HCT116 (cell line): ENCODE measurements at regions not wholly inside any gene's neighbourhood (a gene's known extent, or its start where the extent isn't known, plus 50 kb on each side); places are given as distances from the start of the nearest gene placed in this dataset.

Experiments used
- ATAC-seq: fragments of 200-7000 bp; cut with Tn5 transposase; 2 replicates; pipeline ENCODE4 v1.9.1; 2020; ENCODE audit warnings: mild to moderate bottlenecking, moderate library complexity
- BruUV-seq: library from RNA; stranded (reverse); fragments of 400-500 nt; replicated peaks from 2 replicates; lab custom pipeline; 2021; lab: Mats Ljungman, UMichigan
- CTCF ChIA-PET: fragments of 300-600 bp; sonication (Branson Sonifier 250); formaldehyde crosslinking; loops from one replicate; lab custom pipeline; 2021; ENCODE audit warnings: antibody characterized with exemption; lab: Charles Lee
- POLR2A ChIA-PET: fragments of 300-600, 350-600 bp; sonication (Branson Sonifier 250); formaldehyde crosslinking; loops from one replicate; lab custom pipeline; 2021; ENCODE audit warnings: antibody characterized with exemption; lab: Charles Lee
- RAD21 ChIA-PET, 2 experiments: fragments of 300-600 bp; sonication (Branson Sonifier 250); formaldehyde crosslinking; loops; one replicate each; lab custom pipeline; 2023; ENCODE audit warnings: low total read pairs in 2 of 2; ENCODE audit not compliant: uncharacterized antibody in 2 of 2, unreplicated experiment in 2 of 2, low non-redundant PET in 1 of 2; lab: Charles Lee
- DNase-seq: peaks from one replicate; pipeline ENCODE4 v3.0.0-alpha.2; 2010; ENCODE audit warnings: low read depth, low spot score
- H2AFZ ChIP-seq: fragments of 200-600 bp; shearing (Covaris generic), sonication (generic); 2 replicates; pipeline ENCODE4 v1.6.1; 2017; ENCODE audit warnings: low read depth, mixed run types, mixed read lengths, antibody characterized with exemption, low read length; ENCODE audit not compliant: poor library complexity, severe bottlenecking
- H3K27ac ChIP-seq: 2 replicates; pipeline ENCODE4 v1.5.1; 2012; ENCODE audit warnings: low read depth, low read length
- H3K27me3 ChIP-seq: fragments of 200-600 bp; sonication (generic); 2 replicates; pipeline ENCODE4 v1.6.1; 2016; ENCODE audit warnings: mixed run types, low read length, mixed read lengths; ENCODE audit not compliant: insufficient read depth
- H3K36me3 ChIP-seq, 2 experiments: fragments of 200-500 bp in 1 of 2; fragments of 200-600 bp in 1 of 2; sonication (Bioruptor generic) in 1 of 2; sonication (generic) in 1 of 2; 2 replicates each; pipeline versions ENCODE4 v1.5.1 to v1.6.1; 2014 to 2016; ENCODE audit warnings: low read length in 2 of 2, inconsistent platforms in 1 of 2, mixed read lengths in 1 of 2, mixed run types in 1 of 2; ENCODE audit not compliant: insufficient read depth in 2 of 2, control insufficient read depth in 1 of 2
- H3K4me1 ChIP-seq, 2 experiments: fragments of 200-600 bp in 1 of 2; sonication (generic) in 1 of 2; 2 replicates each; pipeline versions ENCODE4 v1.5.1 to v1.6.1; 2012 to 2017; ENCODE audit warnings: low read length in 2 of 2, inconsistent platforms in 1 of 2, mild to moderate bottlenecking in 1 of 2, mixed read lengths in 1 of 2, mixed run types in 1 of 2, moderate library complexity in 1 of 2; ENCODE audit not compliant: insufficient read depth in 2 of 2, control insufficient read depth in 1 of 2
- H3K4me2 ChIP-seq: fragments of 200-600 bp; sonication (generic); 2 replicates; pipeline ENCODE4 v1.6.1; 2017; ENCODE audit warnings: mixed run types, low read length, mixed read lengths
- H3K4me3 ChIP-seq, 2 experiments: fragments of 200-600 bp in 1 of 2; sonication (generic) in 1 of 2; replicated peaks in 1 of 2; 2 replicates each; pipeline ENCODE4 v1.5.1; 2011 to 2016; ENCODE audit warnings: low read length in 2 of 2, control low read depth in 1 of 2, low read depth in 1 of 2, mild to moderate bottlenecking in 1 of 2, mixed read lengths in 1 of 2, mixed run types in 1 of 2
- H3K79me2 ChIP-seq: fragments of 200-600 bp; sonication (generic); 2 replicates; pipeline ENCODE4 v1.6.1; 2017; ENCODE audit warnings: mild to moderate bottlenecking, mixed run types, low read length, moderate library complexity, mixed read lengths; ENCODE audit not compliant: insufficient read depth
- H3K9ac ChIP-seq: fragments of 200-600 bp; sonication (generic); 2 replicates; pipeline ENCODE4 v1.6.1; 2016; ENCODE audit warnings: low read length, mixed read lengths
- H3K9me2 ChIP-seq: fragments of 200-600 bp; sonication (generic), shearing (Covaris generic); 2 replicates; pipeline ENCODE4 v1.6.1; 2017; ENCODE audit warnings: mixed run types, mild to moderate bottlenecking, moderate library complexity; ENCODE audit not compliant: insufficient read depth
- H3K9me3 ChIP-seq, 2 experiments: fragments of 200-500 bp in 1 of 2; fragments of 200-600 bp in 1 of 2; sonication (Bioruptor generic) in 1 of 2; sonication (generic) in 1 of 2; 2 replicates each; pipeline ENCODE4 v1.6.1; 2014 to 2017; ENCODE audit warnings: low read length in 2 of 2, mixed read lengths in 2 of 2, inconsistent platforms in 1 of 2, low read depth in 1 of 2, mild to moderate bottlenecking in 1 of 2, mixed run types in 1 of 2, moderate library complexity in 1 of 2; ENCODE audit not compliant: control insufficient read depth in 1 of 2, insufficient read depth in 1 of 2
- H4K20me1 ChIP-seq: fragments of 200-600 bp; sonication (generic), shearing (Covaris generic); 2 replicates; pipeline ENCODE4 v1.6.1; 2017; ENCODE audit warnings: mixed run types, mild to moderate bottlenecking, moderate library complexity; ENCODE audit not compliant: insufficient read depth
- CBX3 ChIP-seq: IDR thresholded peaks from 2 replicates; pipeline ENCODE4 v1.6.1; 2012; ENCODE audit warnings: low read depth
- EGR1 ChIP-seq: IDR thresholded peaks from 2 replicates; pipeline ENCODE4 v1.6.1; 2012; ENCODE audit warnings: low read depth
- ELF1 ChIP-seq: IDR thresholded peaks from 2 replicates; pipeline ENCODE4 v1.6.1; 2012; ENCODE audit warnings: low read depth, borderline replicate concordance
- EZH2 ChIP-seq: fragments of 200-600 bp; sonication (generic); IDR thresholded peaks from 2 replicates; pipeline ENCODE4 v1.6.1; 2017; ENCODE audit warnings: antibody characterized with exemption, mixed run types
- FOSL1 ChIP-seq: IDR thresholded peaks from 2 replicates; pipeline ENCODE4 v1.6.1; 2012; ENCODE audit warnings: low read depth
- JUND ChIP-seq: IDR thresholded peaks from 2 replicates; pipeline ENCODE4 v1.6.1; 2012
- POLR2AphosphoS5 ChIP-seq: IDR thresholded peaks from 2 replicates; pipeline ENCODE4 v1.6.1; 2011; ENCODE audit warnings: mild to moderate bottlenecking, low read depth, low read length, moderate library complexity
- RAD21 ChIP-seq: IDR thresholded peaks from 2 replicates; pipeline ENCODE4 v1.6.1; 2012; ENCODE audit warnings: low read depth, mild to moderate bottlenecking
- SIN3A ChIP-seq: IDR thresholded peaks from 2 replicates; pipeline ENCODE4 v1.6.1; 2012; ENCODE audit warnings: low read depth
- SP1 ChIP-seq: IDR thresholded peaks from 2 replicates; pipeline ENCODE4 v1.6.1; 2012; ENCODE audit warnings: low read depth
- YY1 ChIP-seq: IDR thresholded peaks from 2 replicates; pipeline ENCODE4 v1.6.1; 2011; ENCODE audit warnings: low read length, low read depth, moderate library complexity, mild to moderate bottlenecking; ENCODE audit not compliant: insufficient replicate concordance; ENCODE audit errors: extremely low read depth
- ZFX ChIP-seq: fragments of 450-650 bp; IDR thresholded peaks from 2 replicates; pipeline ENCODE4 v1.6.1; 2017
- ZNF274 ChIP-seq: fragments of 200-500 bp; sonication (Bioruptor generic); IDR thresholded peaks from 2 replicates; pipeline ENCODE4 v1.6.1; 2014; ENCODE audit warnings: mild to moderate bottlenecking, low read depth, low read length, inconsistent platforms
- intact Hi-C: fragments of 100-400 bp; cut with micrococcal nuclease; formaldehyde crosslinking; loops from 2 replicates; pipeline ENCODE4 v1.10.0; 2022
- TF ChIP-seq, protein P1 (sequence below): IDR thresholded peaks from 2 replicates; pipeline ENCODE4 v1.6.1; 2012
- TF ChIP-seq, protein P2 (sequence below): IDR thresholded peaks from 2 replicates; pipeline ENCODE4 v1.6.1; 2012
- TF ChIP-seq, protein P3 (sequence below), 3 experiments: fragments of 200-600 bp in 1 of 3; sonication (generic) in 1 of 3; IDR thresholded peaks in 2 of 3; conservative IDR thresholded peaks in 1 of 3; 2 replicates each; pipeline ENCODE4 v1.5.1; 2012 to 2017; ENCODE audit warnings: low read depth in 2 of 3, low read length in 2 of 3, antibody characterized with exemption in 1 of 3, borderline replicate concordance in 1 of 3, control low read depth in 1 of 3, mild to moderate bottlenecking in 1 of 3, mixed read lengths in 1 of 3, mixed run types in 1 of 3, moderate library complexity in 1 of 3; ENCODE audit not compliant: insufficient read depth in 1 of 3

DNA sequence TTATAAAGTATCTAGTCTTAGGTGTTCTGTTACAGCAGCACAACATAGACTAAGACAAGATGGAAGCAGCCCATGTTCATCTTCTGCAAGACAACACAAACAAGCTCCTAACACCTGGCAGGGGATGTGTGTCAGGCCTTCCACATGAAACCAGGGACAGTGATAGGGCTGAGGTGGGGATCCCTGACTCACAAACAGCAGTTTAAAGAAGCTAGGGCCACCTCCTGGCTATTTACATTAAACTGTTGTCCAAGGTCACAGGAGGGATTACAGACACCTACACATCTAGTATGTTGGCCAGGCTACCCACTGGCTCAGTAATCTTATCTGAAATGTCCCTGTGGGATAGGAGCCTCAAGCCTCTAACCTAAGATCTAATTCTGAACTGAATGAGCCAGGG, 211.3 kb downstream of the MINAR1 start:
- intact Hi-C loops = no loop called here

More for the DNA sequence above, 211.3 kb downstream of the MINAR1 start:
- Histone ChIP-seq H3K4me2 (no peak overlapping the region), H3K9me3 (no peaks in the 10 kb centered on the region), H3K9me2 (no peaks in the 10 kb centered on the region), H3K79me2 (no peaks in the 10 kb centered on the region), H3K36me3 (no peaks in the 10 kb centered on the region), H3K4me3 (no peak overlapping the region), H3K27ac (no peak overlapping the region), H3K4me1 (peaks cover 10 to 28% of the 10 kb centered on the region in 2 experiments; a peak in 3 of 4 replicates), H2AFZ (no peak overlapping the region), H3K27me3 (peaks cover 7% of the 10 kb centered on the region; the same call in 1 of the 2 replicates), H4K20me1 (no peaks in the 10 kb centered on the region), H3K9ac (no peak overlapping the region)
- ATAC-seq (no peak), DNase-seq (no peak)
- TF ChIP-seq SP1 (no peak), SIN3A (no peak), ELF1 (no peak), FOSL1 (no peak), ZNF274 (no peak), POLR2AphosphoS5 (no peak), RAD21 (no peak), EGR1 (no peak), YY1 (no peak), CBX3 (no peak), EZH2 (no peak), ZFX (no peak), JUND (no peak)
- TF ChIP-seq, protein P1, sequence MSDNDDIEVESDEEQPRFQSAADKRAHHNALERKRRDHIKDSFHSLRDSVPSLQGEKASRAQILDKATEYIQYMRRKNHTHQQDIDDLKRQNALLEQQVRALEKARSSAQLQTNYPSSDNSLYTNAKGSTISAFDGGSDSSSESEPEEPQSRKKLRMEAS = no peak
- TF ChIP-seq, protein P2, sequence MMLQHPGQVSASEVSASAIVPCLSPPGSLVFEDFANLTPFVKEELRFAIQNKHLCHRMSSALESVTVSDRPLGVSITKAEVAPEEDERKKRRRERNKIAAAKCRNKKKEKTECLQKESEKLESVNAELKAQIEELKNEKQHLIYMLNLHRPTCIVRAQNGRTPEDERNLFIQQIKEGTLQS = no peak
- TF ChIP-seq, protein P3, sequence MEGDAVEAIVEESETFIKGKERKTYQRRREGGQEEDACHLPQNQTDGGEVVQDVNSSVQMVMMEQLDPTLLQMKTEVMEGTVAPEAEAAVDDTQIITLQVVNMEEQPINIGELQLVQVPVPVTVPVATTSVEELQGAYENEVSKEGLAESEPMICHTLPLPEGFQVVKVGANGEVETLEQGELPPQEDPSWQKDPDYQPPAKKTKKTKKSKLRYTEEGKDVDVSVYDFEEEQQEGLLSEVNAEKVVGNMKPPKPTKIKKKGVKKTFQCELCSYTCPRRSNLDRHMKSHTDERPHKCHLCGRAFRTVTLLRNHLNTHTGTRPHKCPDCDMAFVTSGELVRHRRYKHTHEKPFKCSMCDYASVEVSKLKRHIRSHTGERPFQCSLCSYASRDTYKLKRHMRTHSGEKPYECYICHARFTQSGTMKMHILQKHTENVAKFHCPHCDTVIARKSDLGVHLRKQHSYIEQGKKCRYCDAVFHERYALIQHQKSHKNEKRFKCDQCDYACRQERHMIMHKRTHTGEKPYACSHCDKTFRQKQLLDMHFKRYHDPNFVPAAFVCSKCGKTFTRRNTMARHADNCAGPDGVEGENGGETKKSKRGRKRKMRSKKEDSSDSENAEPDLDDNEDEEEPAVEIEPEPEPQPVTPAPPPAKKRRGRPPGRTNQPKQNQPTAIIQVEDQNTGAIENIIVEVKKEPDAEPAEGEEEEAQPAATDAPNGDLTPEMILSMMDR (IDR thresholded peaks at IDR 0.05 in 2 of 3, conservative IDR thresholded peaks at IDR 0.05 in 1 of 3; ENCODE audit: borderline replicate concordance in 1 of 3, insufficient read depth in 1 of 3, low read depth in 2 of 3, low read length in 2 of 3) = no peak
- ChIA-PET CTCF (no interaction called here), POLR2A (no interaction called here), RAD21 (no interaction called here)
- BruUV-seq = no TSS peak
